K562 (cell line): ENCODE measurements at regions not wholly inside any gene's neighbourhood (a gene's known extent, or its start where the extent isn't known, plus 50 kb on each side); places are given as distances from the start of the nearest gene placed in this dataset.

Experiments
- ATAC-seq: fragments of 200-7000 bp; cut with Tn5 transposase; 3 replicates; pipeline ENCODE4 v1.9.1; 2020; ENCODE audit warnings: moderate library complexity
- BruUV-seq: library from RNA; stranded (reverse); fragments of 400-500 nt; replicated peaks from 2 replicates; lab custom pipeline; 2021; lab: Mats Ljungman, UMichigan
- CTCF ChIA-PET: fragments of 300-600 bp; formaldehyde crosslinking; extraction: SDS; loops from one replicate; lab custom pipeline; 2021; ENCODE audit warnings: low intra/inter-chr PET ratio; lab: Yijun Ruan, JAX
- POLR2A ChIA-PET: fragments of 300-600, 350-650 bp; sonication (Branson Sonifier 250); formaldehyde crosslinking; extraction: SDS; loops from one replicate; lab custom pipeline; 2021; ENCODE audit warnings: antibody characterized with exemption, inconsistent platforms; lab: Yijun Ruan, JAX
- DNase-seq, 4 experiments: peaks; one replicate each; pipeline versions ENCODE4 v3.0.0 to v3.0.0-alpha.2; 2011 to 2018; ENCODE audit warnings: low spot score in 3 of 4, mixed read lengths in 3 of 4; ENCODE audit errors: extremely low read depth in 1 of 4
- FAIRE-seq: peaks from 2 replicates; lab custom pipeline; 2011; peaks lifted over from hg19 to GRCh38; lab: Jason Lieb, UNC
- H2AFZ ChIP-seq: 2 replicates; pipeline ENCODE4 v1.6.0; 2011; ENCODE audit warnings: low read depth, low read length, control low read depth, inconsistent platforms
- H3K27ac ChIP-seq: fragments of 200-600 bp; 3 replicates; pipeline ENCODE4 v1.8.0; 2011; ENCODE audit warnings: low read depth, mild to moderate bottlenecking, control low read depth, inconsistent platforms, low read length, moderate library complexity, mixed read lengths; ENCODE audit errors: extremely low read depth
- H3K27me3 ChIP-seq, 2 experiments: fragments of 300-600 bp in 1 of 2; 2 replicates in 1 of 2; 3 replicates in 1 of 2; pipeline versions ENCODE4 v1.6.0 to v1.8.0; 2011; ENCODE audit warnings: inconsistent platforms in 2 of 2, low read length in 2 of 2, mild to moderate bottlenecking in 1 of 2, mixed read lengths in 1 of 2, moderate library complexity in 1 of 2; ENCODE audit not compliant: control insufficient read depth in 2 of 2, insufficient read depth in 2 of 2
- H3K36me3 ChIP-seq: fragments of 300-600 bp; 3 replicates; pipeline ENCODE4 v1.8.0; 2011; ENCODE audit warnings: mild to moderate bottlenecking, low read length, inconsistent platforms; ENCODE audit not compliant: control insufficient read depth, insufficient read depth
- H3K4me1 ChIP-seq, 2 experiments: fragments of 200-600 bp in 1 of 2; replicated peaks in 1 of 2; 2 replicates in 1 of 2; 3 replicates in 1 of 2; pipeline versions ENCODE4 v1.5.1 to v1.8.0; 2011; ENCODE audit warnings: inconsistent platforms in 2 of 2, low read length in 2 of 2, mild to moderate bottlenecking in 1 of 2, mixed read lengths in 1 of 2, moderate library complexity in 1 of 2; ENCODE audit not compliant: control insufficient read depth in 2 of 2, insufficient read depth in 2 of 2
- H3K4me2 ChIP-seq: 2 replicates; pipeline ENCODE4 v1.6.1; 2011; ENCODE audit warnings: low read length, control low read depth, inconsistent platforms, mixed read lengths; ENCODE audit not compliant: insufficient read depth
- H3K4me3 ChIP-seq: fragments of 200-600 bp; sonication (generic), shearing (Covaris generic); 2 replicates; pipeline ENCODE4 v1.5.1; 2016; ENCODE audit warnings: control low read depth, inconsistent platforms
- H3K79me2 ChIP-seq: fragments of 200-600 bp; 3 replicates; pipeline ENCODE4 v1.8.0; 2011; ENCODE audit warnings: low read length, inconsistent platforms; ENCODE audit not compliant: control insufficient read depth, insufficient read depth
- H3K9ac ChIP-seq, 2 experiments: 2 replicates each; pipeline versions ENCODE4 v1.6.0 to v1.6.1; 2011; ENCODE audit warnings: low read depth in 2 of 2, low read length in 2 of 2, control low read depth in 1 of 2, inconsistent platforms in 1 of 2, mild to moderate bottlenecking in 1 of 2, mixed read lengths in 1 of 2; ENCODE audit not compliant: insufficient read depth in 1 of 2
- H3K9me1 ChIP-seq: one replicate; pipeline ENCODE4 v1.6.0; 2011; ENCODE audit warnings: inconsistent platforms, mild to moderate bottlenecking, low read length, moderate library complexity; ENCODE audit not compliant: control insufficient read depth, insufficient read depth
- H3K9me3 ChIP-seq: replicated peaks from 2 replicates; pipeline ENCODE4 v1.5.1; 2011; ENCODE audit warnings: low read depth, low read length, inconsistent platforms; ENCODE audit not compliant: control insufficient read depth, insufficient read depth
- H4K20me1 ChIP-seq: replicated peaks from 2 replicates; pipeline ENCODE4 v1.6.1; 2011; ENCODE audit warnings: low read length, inconsistent platforms, mixed read lengths; ENCODE audit not compliant: control insufficient read depth, insufficient read depth
- BRF1 ChIP-seq: IDR thresholded peaks from 3 replicates; pipeline ENCODE4 v1.6.1; 2011; ENCODE audit warnings: borderline replicate concordance, mild to moderate bottlenecking; ENCODE audit not compliant: insufficient read length; ENCODE audit errors: extremely low read depth
- CBX3 ChIP-seq, 2 experiments: IDR thresholded peaks; 1 replicate in 1 of 2; 2 replicates in 1 of 2; pipeline ENCODE4 v1.6.1; 2012; ENCODE audit warnings: inconsistent platforms in 2 of 2, low read length in 2 of 2, borderline replicate concordance in 1 of 2, control low read depth in 1 of 2
- CHD4 ChIP-seq: fragments of 200-600 bp; sonication (generic); IDR thresholded peaks from 3 replicates; pipeline ENCODE4 v1.6.1; 2012; ENCODE audit warnings: low read depth, mild to moderate bottlenecking, mixed read lengths, low read length, inconsistent platforms; ENCODE audit not compliant: insufficient read depth, insufficient replicate concordance, poor library complexity, severe bottlenecking
- HOXB6 ChIP-seq: fragments of 250-450 bp; sonication (Bioruptor Pico); IDR thresholded peaks from 2 replicates; pipeline ENCODE4 v1.5.1; 2022; ENCODE audit warnings: mild to moderate bottlenecking, borderline replicate concordance
- KLF6 ChIP-seq: fragments of 250-450 bp; sonication (Bioruptor Pico); IDR thresholded peaks from 2 replicates; pipeline ENCODE4 v1.4.0; 2020; ENCODE audit warnings: mild to moderate bottlenecking, moderate library complexity, borderline replicate concordance
- NCOA4 ChIP-seq: fragments of 450-650 bp; IDR thresholded peaks from 2 replicates; pipeline ENCODE4 v1.6.1; 2018; ENCODE audit warnings: mild to moderate bottlenecking; ENCODE audit not compliant: partially characterized antibody
- PTRF ChIP-seq: fragments of 450-650 bp; IDR thresholded peaks from 2 replicates; pipeline ENCODE4 v1.6.1; 2016; ENCODE audit warnings: mild to moderate bottlenecking, missing genetic modification characterization, missing compliant biosample characterization
- ZNF121 ChIP-seq: sonication (generic); formaldehyde crosslinking; conservative IDR thresholded peaks from 2 replicates; pipeline ENCODE4 v1.8.0; 2022; ENCODE audit warnings: missing genetic modification reagents
- ZNF583 ChIP-seq: fragments of 250-450 bp; sonication (Bioruptor Pico); IDR thresholded peaks from 2 replicates; pipeline ENCODE4 v1.4.0; 2020
- ZNF785 ChIP-seq: fragments of 250-450 bp; sonication (Bioruptor Pico); IDR thresholded peaks from 2 replicates; pipeline ENCODE4 v1.4.0; 2020; ENCODE audit warnings: mild to moderate bottlenecking
- WGBS: fragments of 100-300 bp; shearing (Covaris generic); methylation state at CpG from one replicate; pipeline ENCODE4 v1.1.6; 2016; ENCODE audit warnings: low coverage, mixed read lengths; ENCODE audit not compliant: insufficient coverage; ENCODE audit errors: missing lambda C conversion rate; 5-methylcytosine and 5-hydroxymethylcytosine counted together
- in situ Hi-C: fragments of 300-500 bp; cut with MboI; formaldehyde crosslinking; loops from 4 replicates; pipeline ENCODE4 v1.15.0; 2018; ENCODE audit warnings: inconsistent platforms, mixed read lengths
- intact Hi-C: fragments of 100-400 bp; cut with micrococcal nuclease; formaldehyde crosslinking; loops from 2 replicates; pipeline ENCODE4 v1.14.2; 2022
- TF ChIP-seq, protein P1 (sequence below): fragments of 450-650 bp; IDR thresholded peaks from 2 replicates; pipeline ENCODE4 v1.7.0; 2016; ENCODE audit warnings: borderline replicate concordance
- TF ChIP-seq, protein P2 (sequence below), 2 experiments: fragments of 200-800 bp in 1 of 2; sonication (Bioruptor generic) in 1 of 2; sonication (generic) in 1 of 2; formaldehyde crosslinking in 1 of 2; IDR thresholded peaks in 1 of 2; conservative IDR thresholded peaks in 1 of 2; 2 replicates each; pipeline versions ENCODE4 v1.5.0 to v1.6.1; 2016 to 2020; ENCODE audit warnings: missing compliant biosample characterization in 1 of 2, missing genetic modification characterization in 1 of 2, missing genetic modification reagents in 1 of 2

DNA sequence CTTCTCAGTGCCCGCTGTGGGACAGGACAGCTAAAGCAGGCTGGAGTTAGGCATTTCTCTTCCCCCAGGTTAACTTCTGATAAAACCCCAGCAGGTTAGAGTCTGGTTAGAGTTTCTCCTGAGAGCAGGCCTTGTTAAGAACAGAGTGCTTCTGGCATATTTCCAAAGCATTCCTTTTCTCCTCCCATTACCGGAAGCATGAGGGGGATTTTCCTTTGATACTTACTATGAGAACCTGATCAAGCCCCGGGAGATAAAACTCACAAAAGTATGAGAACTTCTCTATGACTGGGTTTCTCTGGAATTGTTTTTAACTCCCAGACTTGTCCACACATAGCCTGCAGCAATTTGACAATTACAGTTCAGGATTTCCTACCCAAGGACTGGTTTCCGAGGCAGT, 77.4 kb upstream of the MAST4 start:
- TF ChIP-seq ZNF785 (CRISPR knock-in tag) (no peak), ZNF121 (CRISPR knock-in tag) (no peak), ZNF583 (no peak)
- TF ChIP-seq, protein P1, sequence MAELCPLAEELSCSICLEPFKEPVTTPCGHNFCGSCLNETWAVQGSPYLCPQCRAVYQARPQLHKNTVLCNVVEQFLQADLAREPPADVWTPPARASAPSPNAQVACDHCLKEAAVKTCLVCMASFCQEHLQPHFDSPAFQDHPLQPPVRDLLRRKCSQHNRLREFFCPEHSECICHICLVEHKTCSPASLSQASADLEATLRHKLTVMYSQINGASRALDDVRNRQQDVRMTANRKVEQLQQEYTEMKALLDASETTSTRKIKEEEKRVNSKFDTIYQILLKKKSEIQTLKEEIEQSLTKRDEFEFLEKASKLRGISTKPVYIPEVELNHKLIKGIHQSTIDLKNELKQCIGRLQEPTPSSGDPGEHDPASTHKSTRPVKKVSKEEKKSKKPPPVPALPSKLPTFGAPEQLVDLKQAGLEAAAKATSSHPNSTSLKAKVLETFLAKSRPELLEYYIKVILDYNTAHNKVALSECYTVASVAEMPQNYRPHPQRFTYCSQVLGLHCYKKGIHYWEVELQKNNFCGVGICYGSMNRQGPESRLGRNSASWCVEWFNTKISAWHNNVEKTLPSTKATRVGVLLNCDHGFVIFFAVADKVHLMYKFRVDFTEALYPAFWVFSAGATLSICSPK = no peak
- FAIRE-seq = no peak
- no peaks in the 10 kb centered on the region for H3K27me3 ChIP-seq
- no peak overlapping the region for H3K9ac ChIP-seq
- no peak overlapping the region for H3K27ac ChIP-seq
- no peaks in the 10 kb centered on the region for H3K79me2 ChIP-seq
- H3K4me1 ChIP-seq = no peaks in the 10 kb centered on the region
- POLR2A ChIA-PET = no interaction called here
- no peaks in the 10 kb centered on the region for H3K9me1 ChIP-seq
- WGBS = 0% methylated on average over 4 of the region's 4 CpGs
- no peak overlapping the region for H3K4me3 ChIP-seq
- no peaks in the 10 kb centered on the region for H4K20me1 ChIP-seq
- H3K4me2 ChIP-seq = no peak overlapping the region
- no peaks in the 10 kb centered on the region for H3K36me3 ChIP-seq
- DNase-seq = no peak
- BruUV-seq = no TSS peak
- ATAC-seq = no peak
- in situ Hi-C loops (no loop called here), intact Hi-C loops (no loop called here)
- H2AFZ ChIP-seq = no peak overlapping the region
- no peaks in the 10 kb centered on the region for H3K9me3 ChIP-seq
- CTCF ChIA-PET = no interaction called here

DNA sequence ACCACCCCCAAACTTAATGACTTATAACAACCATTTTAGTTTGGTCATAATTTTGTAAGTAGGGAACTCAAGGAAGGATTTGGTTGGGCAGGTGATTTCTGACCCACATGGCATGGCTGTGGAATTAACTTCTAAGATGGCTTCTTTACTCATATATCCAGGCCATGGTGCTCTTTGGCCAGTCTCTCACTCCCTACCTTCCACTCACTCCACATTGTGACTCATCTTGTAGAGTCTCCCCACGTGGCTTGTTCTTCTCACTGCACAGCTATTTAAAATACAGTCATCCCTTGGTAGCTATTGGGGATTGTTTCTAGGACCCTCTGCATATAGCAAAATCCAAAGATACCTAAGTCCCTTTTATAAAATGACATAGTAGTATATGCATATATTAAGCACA, 76.6 kb upstream of the MAST4 start:
- Histone ChIP-seq H3K27ac (no peak overlapping the region), H3K79me2 (no peaks in the 10 kb centered on the region), H3K4me3 (no peak overlapping the region), H3K4me1 (no peaks in the 10 kb centered on the region), H3K9ac (no peak overlapping the region), H3K27me3 (no peaks in the 10 kb centered on the region), H3K9me1 (no peaks in the 10 kb centered on the region), H3K4me2 (no peak overlapping the region), H3K9me3 (no peaks in the 10 kb centered on the region), H4K20me1 (no peaks in the 10 kb centered on the region), H3K36me3 (no peaks in the 10 kb centered on the region), H2AFZ (no peak overlapping the region)
- FAIRE-seq (no peak), DNase-seq (no peak), ATAC-seq (no peak)
- in situ Hi-C loops (no loop called here), intact Hi-C loops (no loop called here)
- ChIA-PET POLR2A (no interaction called here), CTCF (no interaction called here)
- 0% methylated on average over 1 of the region's 1 CpG for WGBS
- no TSS peak for BruUV-seq
- TF ChIP-seq HOXB6 (CRISPR knock-in tag) = no peak
- TF ChIP-seq PTRF = no peak
- no peak for TF ChIP-seq NCOA4
- TF ChIP-seq, protein P2, sequence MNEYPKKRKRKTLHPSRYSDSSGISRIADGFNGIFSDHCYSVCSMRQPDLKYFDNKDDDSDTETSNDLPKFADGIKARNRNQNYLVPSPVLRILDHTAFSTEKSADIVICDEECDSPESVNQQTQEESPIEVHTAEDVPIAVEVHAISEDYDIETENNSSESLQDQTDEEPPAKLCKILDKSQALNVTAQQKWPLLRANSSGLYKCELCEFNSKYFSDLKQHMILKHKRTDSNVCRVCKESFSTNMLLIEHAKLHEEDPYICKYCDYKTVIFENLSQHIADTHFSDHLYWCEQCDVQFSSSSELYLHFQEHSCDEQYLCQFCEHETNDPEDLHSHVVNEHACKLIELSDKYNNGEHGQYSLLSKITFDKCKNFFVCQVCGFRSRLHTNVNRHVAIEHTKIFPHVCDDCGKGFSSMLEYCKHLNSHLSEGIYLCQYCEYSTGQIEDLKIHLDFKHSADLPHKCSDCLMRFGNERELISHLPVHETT (CRISPR knock-in tag; conservative IDR thresholded peaks at IDR 0.05 in 1 of 2, IDR thresholded peaks at IDR 0.05 in 1 of 2) = no peak
- TF ChIP-seq KLF6 (CRISPR knock-in tag) = no peak
- no peak for TF ChIP-seq CBX3 (IDR thresholded peaks at IDR 0.05; ENCODE audit: borderline replicate concordance in 1 of 2, low read length in 2 of 2)
- no peak for TF ChIP-seq CHD4
- TF ChIP-seq BRF1 = no peak
